ENCODE measurements at regions not wholly inside any gene's neighbourhood (a gene's known extent, or its start where the extent isn't known, plus 50 kb on each side); places are given as distances from the start of the nearest gene placed in this dataset.

GRCh38 chr14:95442016-95442632 lies 74.3 kb downstream of the SYNE3 start:
- no peak for DNase-seq

- DNase-seq, result no peak
Measured at GRCh38 chr14:95440951-95441350, 75.5 kb downstream of the SYNE3 start.

- no peak for DNase-seq
Measured at GRCh38 chr14:95440496-95440895, 76.0 kb downstream of the SYNE3 start.

- no peak for DNase-seq
Measured at GRCh38 chr14:95439881-95440280, 76.6 kb downstream of the SYNE3 start.

DNA sequence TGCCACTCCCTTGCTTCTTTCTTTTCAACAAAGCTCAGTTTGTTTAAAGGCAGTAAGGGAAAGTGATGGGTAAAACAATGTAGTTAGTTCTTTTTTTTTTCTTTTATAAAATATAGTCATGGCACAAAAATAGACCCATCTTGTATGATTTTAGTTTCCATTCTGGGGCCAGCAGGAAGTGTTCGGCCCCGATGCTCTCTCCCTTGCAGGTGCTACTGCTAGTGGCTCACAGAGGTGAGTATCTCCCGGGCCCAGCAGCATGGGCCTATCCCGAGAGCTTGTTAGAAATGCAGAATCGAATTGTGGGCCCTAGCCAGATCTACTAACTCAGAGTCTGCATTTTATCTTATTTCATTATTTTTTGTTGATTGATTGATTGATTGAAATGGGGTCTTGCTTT lies 78.7 kb downstream of the SYNE3 start:
- DNase-seq, result no peak

DNA sequence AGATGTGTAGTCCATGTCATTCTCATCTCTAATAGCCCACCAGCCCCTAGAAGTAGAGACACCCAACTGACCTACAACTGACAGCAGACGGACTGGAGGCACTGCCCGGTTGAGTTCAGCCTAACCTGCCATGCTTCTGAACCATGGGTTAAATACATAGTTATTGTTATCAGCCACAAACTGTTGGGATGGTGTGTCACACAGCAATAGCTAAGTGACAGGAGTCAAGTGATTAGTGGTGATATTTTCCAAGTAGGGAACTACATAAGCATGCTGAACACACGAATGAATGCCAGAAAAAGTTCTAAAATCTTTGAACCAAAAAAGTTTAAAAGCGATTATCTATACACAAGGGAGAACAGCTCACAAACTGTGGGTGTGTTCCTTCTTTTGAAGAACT lies 80.1 kb downstream of the SYNE3 start:
- no peak for DNase-seq

- no peak for DNase-seq
Measured at GRCh38 chr14:95434121-95434520, 82.3 kb downstream of the SYNE3 start.

DNA sequence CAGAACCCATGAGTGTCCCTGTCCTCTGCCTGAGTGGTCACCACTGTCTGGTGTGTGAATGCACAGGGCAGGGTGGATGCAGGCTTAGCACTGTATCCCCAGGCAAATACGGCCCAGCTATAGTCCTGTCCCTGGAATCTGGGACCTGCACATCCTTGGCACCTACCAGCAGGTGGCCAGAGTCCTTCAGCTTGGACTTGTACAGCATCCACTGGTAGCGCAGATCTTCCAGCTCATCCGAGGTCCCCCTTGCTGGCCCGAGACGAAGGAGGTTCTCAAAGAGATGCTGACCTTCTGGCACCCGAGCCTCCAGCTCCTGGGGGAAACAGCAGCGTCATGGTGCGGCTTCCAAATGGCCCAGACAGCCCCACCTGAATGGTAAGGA lies 83.4 kb downstream of the SYNE3 start:
- no peak for DNase-seq

GRCh38 chr14:95432144-95433093 lies 84.0 kb downstream of the SYNE3 start:
- DNase-seq, result no peak

GRCh38 chr14:95431199-95432143 lies 85.0 kb downstream of the SYNE3 start:
- peak; percentile 12 for DNase-seq

GRCh38 chr14:95428557-95428956 lies 87.9 kb downstream of the SYNE3 start:
- DNase-seq, result no peak

- DNase-seq, result no peak
Measured at GRCh38 chr14:95426116-95426475, 90.4 kb downstream of the SYNE3 start.

DNA sequence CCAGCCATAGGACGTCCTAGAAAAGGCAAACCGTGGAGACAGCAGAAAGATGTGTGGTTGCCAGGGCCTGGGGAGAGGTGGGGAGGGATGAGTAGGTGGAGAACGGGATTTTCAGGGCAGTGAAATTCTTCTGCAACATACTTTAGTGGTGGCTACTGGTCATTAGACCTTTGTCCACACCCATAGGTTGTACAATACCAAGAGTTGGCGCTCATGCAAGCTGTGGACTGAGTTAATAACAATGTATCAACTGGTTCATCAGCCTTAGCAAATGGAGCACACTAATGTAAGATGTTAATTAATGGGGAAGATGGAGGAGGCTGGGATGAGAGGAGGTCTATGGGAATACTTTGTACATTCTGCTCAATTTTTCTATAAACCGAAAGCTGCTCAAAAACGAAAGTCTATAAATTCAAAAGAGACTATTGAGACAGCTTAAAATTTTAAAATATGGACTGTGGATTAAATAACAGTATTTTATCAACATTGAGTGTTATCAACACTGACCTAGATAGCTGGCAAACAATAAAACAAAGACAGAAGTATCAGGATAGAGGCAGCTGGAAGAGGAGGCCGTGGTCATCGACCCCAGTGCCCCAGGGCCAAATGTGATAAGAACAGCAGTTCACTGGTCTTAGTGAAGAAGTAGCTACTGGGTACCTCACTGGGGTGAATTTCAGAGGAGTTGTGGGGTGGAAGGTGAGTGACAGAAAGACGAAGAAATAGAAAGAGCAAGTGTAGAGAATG lies 90.9 kb downstream of the SYNE3 start:
- no peak for DNase-seq

- no peak for DNase-seq
Measured at GRCh38 chr14:95424529-95424928, 91.9 kb downstream of the SYNE3 start.

DNA sequence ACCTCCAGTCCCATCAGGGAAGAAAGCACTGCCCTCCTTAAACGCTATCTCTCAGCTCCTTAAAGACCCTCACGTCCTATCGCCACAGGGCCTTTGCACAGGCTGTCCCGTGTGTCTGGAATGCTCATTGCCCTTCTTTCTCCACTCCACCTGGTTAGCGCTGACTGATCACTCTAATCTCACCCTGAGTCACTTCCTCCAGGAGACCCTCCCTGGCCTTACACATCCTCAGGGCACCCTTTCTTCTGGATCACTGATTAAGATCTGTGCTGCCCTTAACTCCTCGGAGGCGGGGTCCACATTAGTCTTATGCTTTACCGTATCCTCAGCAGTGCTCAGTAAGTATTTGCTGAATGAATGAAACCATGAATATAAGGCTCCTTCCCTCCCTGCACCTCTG lies 94.7 kb downstream of the SYNE3 start:
- DNase-seq, result no peak

- no peak for DNase-seq
Measured at GRCh38 chr14:95420060-95420459, 96.4 kb downstream of the SYNE3 start.

DNA sequence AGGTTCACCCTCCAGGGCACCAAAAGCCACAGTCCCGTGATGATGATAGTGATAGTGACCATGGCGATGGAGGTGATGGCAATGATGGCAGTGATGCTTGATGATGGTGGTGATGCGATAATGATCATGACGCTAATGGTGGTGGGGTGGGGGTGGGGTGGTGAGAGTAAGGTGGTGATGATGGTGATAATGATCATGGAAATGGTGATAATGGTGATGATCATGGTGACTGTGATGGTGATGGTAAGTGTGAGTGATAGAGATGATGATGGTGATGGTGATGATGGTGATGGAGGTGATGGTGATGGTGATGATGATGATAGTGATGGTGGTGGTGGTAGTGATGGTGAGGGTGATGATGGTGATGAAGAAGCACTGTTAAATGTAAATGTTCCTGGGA lies 96.9 kb downstream of the SYNE3 start:
- no peak for DNase-seq

- no peak for DNase-seq
Measured at GRCh38 chr14:95418858-95419257, 97.6 kb downstream of the SYNE3 start.

GRCh38 chr14:95417492-95417891 lies 97.8 kb upstream of the CLMN start:
- no peak for DNase-seq

DNA sequence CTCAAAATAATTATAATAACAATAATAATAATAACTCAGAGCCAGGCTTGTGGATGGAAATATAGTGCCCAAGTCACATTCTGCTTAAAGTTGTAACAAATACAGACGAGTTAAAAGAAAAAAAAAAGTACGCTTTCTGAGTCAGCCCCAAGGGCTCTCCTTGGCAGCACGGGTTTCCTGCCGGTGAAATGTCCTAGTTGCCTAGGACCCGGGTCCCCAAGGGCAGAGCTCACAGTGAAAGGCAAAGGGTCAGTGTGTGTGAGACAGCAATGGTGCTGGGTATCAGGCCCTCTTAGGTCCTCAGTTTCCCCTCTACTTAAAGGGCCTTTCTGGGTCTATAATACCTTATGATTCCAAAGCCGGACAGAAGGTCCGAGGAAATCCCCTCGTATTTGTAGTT lies 96.3 kb upstream of the CLMN start:
- DNase-seq, result no peak

DNA sequence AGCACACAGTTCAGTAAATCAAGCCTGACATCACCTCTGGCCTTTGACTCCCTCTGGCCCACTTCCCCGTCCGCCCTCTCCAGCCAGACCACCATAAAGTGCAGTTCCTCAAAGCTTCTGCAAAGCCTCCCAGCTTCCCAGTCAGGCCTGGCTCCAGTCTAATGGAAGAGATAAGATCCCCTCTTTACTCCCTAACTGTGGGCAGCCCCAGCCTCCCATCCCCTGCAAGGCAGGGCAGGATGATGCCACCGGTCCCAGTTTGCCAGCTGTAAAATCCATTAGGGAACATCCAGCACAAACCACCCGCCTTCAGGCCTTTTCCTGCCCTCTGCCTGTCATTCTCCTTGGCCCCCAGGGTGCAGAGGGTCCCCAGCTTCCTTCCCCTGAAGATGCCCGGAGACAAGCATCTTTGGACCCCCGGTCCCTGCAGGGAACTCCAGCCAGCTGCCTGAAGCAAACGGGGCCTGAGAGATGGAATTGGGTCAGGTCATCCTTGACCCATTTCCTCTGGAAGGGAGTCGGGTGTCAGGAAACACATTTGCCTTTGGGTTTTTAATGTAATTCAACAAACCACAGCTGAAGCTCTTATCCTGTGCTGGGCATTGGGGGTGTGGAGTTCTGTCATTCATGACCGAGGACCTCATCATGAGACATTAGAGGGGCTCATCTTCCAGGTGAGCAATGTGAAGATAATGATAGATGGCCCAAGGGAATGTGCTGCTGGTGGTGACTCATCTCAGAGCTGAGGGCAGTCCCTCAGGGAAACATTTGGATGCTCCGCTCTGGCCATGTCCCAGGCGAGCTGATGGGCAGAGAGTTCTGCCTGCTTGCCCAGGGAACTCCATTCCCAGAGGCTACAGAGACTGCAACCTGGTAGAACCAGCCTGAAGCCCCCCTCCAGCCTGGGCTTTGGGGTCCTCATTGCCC lies 93.8 kb upstream of the CLMN start:
- DNase-seq, result no peak

GRCh38 chr14:95410838-95411237 lies 91.1 kb upstream of the CLMN start:
- no peak for DNase-seq
